Activated naive CD4-positive, alpha-beta T cell treated with anti-CD3 and anti-CD28 coated beads, Interleukin-2, amount 50 U/mL, for 24 hours (primary cell): ENCODE measurements at regions not wholly inside any gene's neighbourhood (a gene's known extent, or its start where the extent isn't known, plus 50 kb on each side); places are given as distances from the start of the nearest gene placed in this dataset.
"Not testable (repeated sequence)": the region's sequence is repeated elsewhere in the genome, so short reads cannot be mapped to it uniquely, and the experiment has no call there.

Experiments
- H3K27ac Mint-ChIP-seq: one replicate; pipeline ENCODE4 v1.8.0; 2021; ENCODE audit warnings: mild to moderate bottlenecking, mixed read lengths
- H3K27me3 Mint-ChIP-seq: one replicate; pipeline ENCODE4 v1.8.0; 2021; ENCODE audit warnings: mixed read lengths
- H3K36me3 Mint-ChIP-seq: one replicate; pipeline ENCODE4 v1.8.0; 2021; ENCODE audit warnings: mixed read lengths
- H3K4me1 Mint-ChIP-seq: one replicate; pipeline ENCODE4 v1.8.0; 2021; ENCODE audit warnings: mixed read lengths
- H3K4me3 Mint-ChIP-seq: one replicate; pipeline ENCODE4 v1.8.0; 2021; ENCODE audit warnings: mild to moderate bottlenecking, mixed read lengths
- H3K9me3 Mint-ChIP-seq: one replicate; pipeline ENCODE4 v1.8.0; 2021; ENCODE audit warnings: mixed read lengths

DNA sequence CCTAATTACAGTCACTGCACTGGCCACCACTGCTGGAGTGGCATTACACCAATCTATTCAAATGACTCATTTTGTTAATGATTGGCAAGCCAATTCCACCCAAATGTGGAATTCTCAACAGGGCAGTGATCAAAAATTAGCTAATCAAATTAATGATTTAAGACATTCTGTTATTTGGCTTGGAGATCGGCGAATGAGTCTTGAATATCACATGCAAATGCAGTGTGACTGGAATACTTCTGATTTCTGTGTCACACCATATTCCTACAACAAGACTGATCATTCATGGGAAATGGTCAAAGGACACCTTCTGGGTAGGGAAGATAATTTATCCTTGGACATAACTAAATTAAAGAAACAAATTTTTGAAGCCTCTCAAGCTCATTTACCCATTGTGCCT, 165.1 kb downstream of the IER5 start:
- H3K27me3 Mint-ChIP-seq, H3K27ac Mint-ChIP-seq, H3K4me1 Mint-ChIP-seq, H3K4me3 Mint-ChIP-seq, H3K36me3 Mint-ChIP-seq, H3K9me3 Mint-ChIP-seq: not testable (repeated sequence)

DNA sequence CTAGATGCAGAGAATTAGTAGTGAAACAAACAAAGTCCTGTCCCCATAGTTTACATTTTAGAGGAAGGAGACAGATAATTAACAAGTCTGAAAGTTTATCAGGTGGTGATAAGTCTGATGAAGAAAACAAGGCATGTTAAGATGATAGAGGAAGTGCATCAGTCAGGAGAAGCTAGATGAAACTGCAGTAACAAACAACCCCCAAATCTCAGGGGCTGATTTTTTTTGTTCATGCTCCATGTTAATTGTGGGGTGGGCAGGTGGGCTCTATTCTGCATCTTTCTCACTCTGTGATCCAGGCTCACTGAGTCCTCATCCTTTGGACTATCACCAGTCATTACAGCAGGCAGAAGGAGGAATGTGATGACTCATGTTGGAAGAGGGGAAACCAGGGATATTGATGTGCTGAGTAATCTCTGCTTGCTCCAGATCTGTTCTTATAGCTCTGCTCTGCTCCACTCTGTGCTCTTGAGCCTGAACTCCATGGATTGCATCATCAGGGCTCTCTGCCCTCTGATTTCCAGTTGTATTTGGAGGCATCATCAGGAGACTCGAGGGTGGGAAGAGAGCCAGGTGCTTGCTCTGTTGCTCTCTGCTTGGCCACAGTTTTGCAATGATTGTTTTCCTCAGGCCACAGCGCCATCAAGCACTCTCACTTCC, 166.9 kb downstream of the IER5 start:
- Mint-ChIP-seq H3K4me3 (no peak overlapping the region), H3K4me1 (no peaks in the 10 kb centered on the region), H3K36me3 (peaks cover 2% of the 10 kb centered on the region), H3K27me3 (no peaks in the 10 kb centered on the region), H3K27ac (no peak overlapping the region), H3K9me3 (peaks cover 8% of the 10 kb centered on the region)

DNA sequence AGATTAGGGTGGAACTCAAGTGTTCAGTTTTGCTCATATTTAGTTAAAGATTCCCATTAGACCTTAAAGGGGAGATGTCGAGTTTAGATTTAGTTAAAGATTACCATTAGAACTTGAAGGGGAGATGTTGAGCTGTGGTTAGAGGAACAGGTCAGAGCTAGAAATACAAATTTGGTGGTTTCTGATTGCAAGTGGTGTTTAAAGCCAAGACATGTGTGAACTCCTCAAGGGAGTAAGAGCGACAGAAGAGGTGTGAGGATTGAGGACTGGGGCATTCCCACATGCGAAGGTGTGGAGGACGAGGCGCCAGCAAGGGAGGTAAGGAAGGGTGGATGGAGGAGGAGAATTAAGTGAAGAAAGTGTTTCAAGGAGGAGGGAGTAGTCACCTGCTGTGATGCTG, 168.6 kb downstream of the IER5 start:
- Mint-ChIP-seq H3K36me3 (peaks cover 2% of the 10 kb centered on the region), H3K4me3 (no peak overlapping the region), H3K27ac (no peak overlapping the region), H3K9me3 (peaks cover 8% of the 10 kb centered on the region), H3K27me3 (no peaks in the 10 kb centered on the region), H3K4me1 (no peaks in the 10 kb centered on the region)

DNA sequence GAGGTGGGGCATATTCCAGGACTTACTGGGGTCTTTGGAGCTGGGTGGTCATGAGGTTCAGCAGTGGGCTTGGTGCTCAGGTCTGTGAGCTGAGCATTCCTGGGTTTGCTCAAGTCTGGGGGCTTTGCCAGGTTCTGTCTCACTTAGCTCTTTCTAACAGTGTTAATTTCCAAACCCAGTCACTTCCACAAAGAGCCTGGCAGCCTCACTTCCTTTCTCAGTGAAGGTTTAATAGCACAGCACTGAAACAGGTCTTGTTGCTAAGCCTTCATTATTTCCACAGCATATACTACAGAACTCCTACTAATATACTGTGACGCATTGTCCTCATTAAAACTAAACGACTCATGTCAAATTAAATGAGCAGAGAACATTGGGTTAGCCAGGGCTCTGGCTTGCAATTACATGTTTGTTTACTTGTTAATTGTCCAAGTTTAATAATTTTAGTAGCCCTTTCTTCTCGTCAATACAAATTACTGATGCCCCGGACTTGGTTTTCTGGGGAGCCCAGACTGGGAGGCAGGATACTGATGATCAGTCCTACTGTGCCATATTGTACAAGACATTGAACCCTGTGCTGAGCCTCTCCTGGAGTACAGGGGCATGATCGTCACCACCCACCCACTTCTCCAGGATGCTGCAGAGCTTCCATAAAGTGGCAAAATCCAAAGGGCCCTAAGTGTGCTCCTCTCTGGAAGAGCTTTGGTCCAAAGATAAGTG, 170.7 kb downstream of the IER5 start:
- peaks cover 2% of the 10 kb centered on the region for H3K36me3 Mint-ChIP-seq
- peaks cover 8% of the 10 kb centered on the region for H3K9me3 Mint-ChIP-seq
- H3K4me1 Mint-ChIP-seq, result no peaks in the 10 kb centered on the region
- H3K4me3 Mint-ChIP-seq, result no peak overlapping the region
- no peaks in the 10 kb centered on the region for H3K27me3 Mint-ChIP-seq
- H3K27ac Mint-ChIP-seq, result no peak overlapping the region

DNA sequence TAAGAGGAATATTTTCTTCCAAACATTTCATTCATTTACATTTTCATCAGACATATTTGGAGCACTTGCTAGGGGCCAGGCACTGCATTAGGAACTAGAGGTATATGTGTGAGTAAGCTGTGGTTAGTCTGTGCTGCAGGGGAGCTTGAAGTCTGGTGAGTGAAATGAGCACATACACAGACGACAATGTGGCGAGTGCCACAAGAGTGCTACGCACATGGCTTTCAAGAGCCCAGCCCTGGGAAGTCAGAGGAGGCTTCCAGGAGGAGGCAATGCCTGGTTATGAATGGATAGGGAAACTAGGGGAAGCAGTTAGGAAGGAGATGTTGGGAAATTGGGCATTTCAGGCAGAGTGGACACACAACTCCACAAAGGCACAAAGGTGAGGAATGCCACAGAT, 171.8 kb downstream of the IER5 start:
- Mint-ChIP-seq H3K4me1 (no peaks in the 10 kb centered on the region), H3K4me3 (no peak overlapping the region), H3K9me3 (peaks cover 2% of the 10 kb centered on the region), H3K36me3 (no peaks in the 10 kb centered on the region), H3K27me3 (no peaks in the 10 kb centered on the region), H3K27ac (no peak overlapping the region)

DNA sequence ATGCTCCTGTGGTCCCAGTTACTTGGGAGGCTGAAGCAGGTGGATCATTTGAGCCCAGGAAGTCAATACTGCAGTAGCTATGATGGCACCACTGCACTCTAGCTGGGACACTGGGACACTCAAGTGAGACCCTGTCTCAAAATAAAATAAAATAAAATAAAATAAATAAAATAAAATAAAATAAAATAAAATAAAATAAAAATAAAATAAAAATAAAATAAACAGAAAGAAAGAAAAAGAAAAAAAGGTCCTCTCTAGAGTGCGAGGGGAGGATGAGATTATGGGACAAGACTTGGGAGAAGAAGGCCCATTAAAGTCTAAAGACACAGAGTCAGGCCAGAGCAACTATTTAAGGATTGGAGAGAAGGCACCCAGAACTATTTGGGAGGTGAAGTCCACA, 172.5 kb downstream of the IER5 start:
- H3K36me3 Mint-ChIP-seq, result no peaks in the 10 kb centered on the region
- no peaks in the 10 kb centered on the region for H3K4me1 Mint-ChIP-seq
- H3K27me3 Mint-ChIP-seq, result no peaks in the 10 kb centered on the region
- no peaks in the 10 kb centered on the region for H3K9me3 Mint-ChIP-seq
- H3K4me3 Mint-ChIP-seq, result no peak overlapping the region
- no peak overlapping the region for H3K27ac Mint-ChIP-seq

DNA sequence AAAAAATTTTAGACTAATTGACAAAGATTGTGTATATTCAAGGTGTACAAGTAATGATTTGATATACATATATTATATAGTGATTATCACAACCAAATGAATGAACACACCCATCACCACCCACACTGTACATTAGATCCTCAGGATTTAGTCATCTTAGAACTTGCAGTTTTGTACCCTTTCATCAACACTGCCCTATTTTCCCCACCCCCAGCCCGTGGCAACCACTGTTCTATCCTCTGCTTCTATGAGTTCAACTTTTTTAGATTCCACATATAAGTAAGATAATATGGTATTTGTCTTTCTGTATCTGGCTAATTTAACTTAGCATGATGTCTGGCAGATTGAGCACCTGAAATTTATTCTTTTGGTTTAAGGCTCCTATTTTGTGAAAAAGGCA, 173.6 kb downstream of the IER5 start:
- Mint-ChIP-seq H3K9me3 (no peaks in the 10 kb centered on the region), H3K27me3 (no peaks in the 10 kb centered on the region), H3K36me3 (no peaks in the 10 kb centered on the region), H3K4me1 (no peaks in the 10 kb centered on the region), H3K4me3 (no peak overlapping the region), H3K27ac (no peak overlapping the region)

DNA sequence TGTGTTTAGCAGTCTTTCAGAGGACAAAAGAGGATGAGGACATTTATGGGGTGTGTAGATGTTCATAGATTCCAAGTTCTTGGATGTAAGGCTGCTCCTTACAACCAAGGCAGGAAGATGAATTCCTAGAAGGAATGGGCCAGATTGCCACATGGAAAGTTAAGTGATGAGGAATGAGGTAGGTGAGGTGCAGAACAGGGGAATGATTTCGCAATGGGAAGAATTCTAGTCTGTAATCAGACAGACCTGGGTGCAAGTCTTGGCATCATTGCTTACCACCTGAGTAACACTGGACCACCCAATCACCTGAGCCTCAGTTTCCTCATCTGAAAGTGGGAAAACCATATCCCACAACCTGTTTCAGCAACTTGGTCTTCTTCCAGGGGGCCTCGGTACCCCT, 174.9 kb downstream of the IER5 start:
- H3K36me3 Mint-ChIP-seq, result no peaks in the 10 kb centered on the region
- H3K4me3 Mint-ChIP-seq, result no peak overlapping the region
- H3K27ac Mint-ChIP-seq, result no peak overlapping the region
- no peaks in the 10 kb centered on the region for H3K9me3 Mint-ChIP-seq
- no peaks in the 10 kb centered on the region for H3K4me1 Mint-ChIP-seq
- no peaks in the 10 kb centered on the region for H3K27me3 Mint-ChIP-seq

DNA sequence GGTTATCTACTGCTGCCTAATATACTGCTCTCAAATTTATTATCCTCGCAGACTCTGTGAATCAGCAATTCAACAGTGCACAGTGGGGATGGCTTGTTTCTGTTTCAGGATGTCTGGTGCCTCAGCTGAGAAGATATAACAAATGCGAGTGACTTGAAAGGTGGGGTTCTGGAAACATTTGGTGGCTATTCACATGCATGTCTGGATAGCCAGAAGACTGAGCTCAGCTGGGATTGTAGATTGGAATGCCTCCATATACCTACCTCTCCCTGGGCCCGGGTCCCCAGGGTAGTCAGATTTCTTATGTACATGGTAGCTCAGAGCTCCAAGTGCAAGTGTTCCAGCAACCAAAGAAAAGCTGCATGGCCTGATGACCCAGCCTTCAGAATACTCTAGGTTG, 176.3 kb downstream of the IER5 start:
- no peaks in the 10 kb centered on the region for H3K36me3 Mint-ChIP-seq
- H3K27ac Mint-ChIP-seq, result no peak overlapping the region
- H3K4me1 Mint-ChIP-seq, result no peaks in the 10 kb centered on the region
- no peaks in the 10 kb centered on the region for H3K9me3 Mint-ChIP-seq
- H3K4me3 Mint-ChIP-seq, result no peak overlapping the region
- no peaks in the 10 kb centered on the region for H3K27me3 Mint-ChIP-seq

DNA sequence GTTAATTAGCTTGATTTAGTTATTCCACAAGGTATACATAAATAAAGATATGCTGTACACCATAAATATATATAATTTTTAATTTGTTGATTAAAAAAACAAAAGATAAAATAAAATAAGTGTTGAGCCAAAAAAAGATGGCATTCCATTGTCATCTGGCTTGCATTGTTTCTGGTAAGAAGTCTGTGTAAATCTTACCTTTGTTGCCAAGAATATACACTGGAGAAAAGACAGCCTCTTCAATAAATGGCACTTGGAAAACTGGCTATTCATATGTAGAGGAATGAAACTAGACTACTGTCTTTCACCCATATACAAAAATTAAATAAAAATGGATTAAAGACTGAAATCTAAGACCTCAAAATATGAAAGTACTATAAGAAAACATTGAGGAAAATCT, 196.5 kb downstream of the IER5 start:
- Mint-ChIP-seq H3K27ac (no peak overlapping the region), H3K9me3 (peaks cover 40% of the 10 kb centered on the region), H3K36me3 (peaks cover 8% of the 10 kb centered on the region), H3K4me1 (no peaks in the 10 kb centered on the region), H3K27me3 (peaks cover 6% of the 10 kb centered on the region), H3K4me3 (no peak overlapping the region)

DNA sequence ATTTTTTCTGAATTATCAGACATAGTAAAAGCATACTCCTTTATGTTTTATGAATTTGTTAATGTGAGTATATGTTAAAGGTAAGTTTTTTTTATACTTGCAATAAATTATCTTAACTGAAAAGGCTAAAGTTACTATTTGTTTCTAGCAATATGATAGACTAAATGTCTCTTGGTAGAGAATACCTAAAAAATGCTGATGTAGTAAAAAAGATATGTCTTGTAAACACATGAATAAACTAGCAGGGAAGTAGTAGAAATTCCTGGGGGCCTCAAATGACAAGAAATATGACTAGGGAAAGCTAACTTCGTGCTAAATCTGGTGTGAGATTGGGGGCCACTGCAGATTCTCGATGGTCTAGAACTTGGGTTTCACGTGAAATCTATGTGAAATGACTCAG, 188.1 kb upstream of the CACNA1E start:
- Mint-ChIP-seq H3K4me3 (no peak overlapping the region), H3K27ac (no peak overlapping the region), H3K4me1 (no peaks in the 10 kb centered on the region), H3K9me3 (no peaks in the 10 kb centered on the region), H3K27me3 (peaks cover 1% of the 10 kb centered on the region), H3K36me3 (no peaks in the 10 kb centered on the region)

DNA sequence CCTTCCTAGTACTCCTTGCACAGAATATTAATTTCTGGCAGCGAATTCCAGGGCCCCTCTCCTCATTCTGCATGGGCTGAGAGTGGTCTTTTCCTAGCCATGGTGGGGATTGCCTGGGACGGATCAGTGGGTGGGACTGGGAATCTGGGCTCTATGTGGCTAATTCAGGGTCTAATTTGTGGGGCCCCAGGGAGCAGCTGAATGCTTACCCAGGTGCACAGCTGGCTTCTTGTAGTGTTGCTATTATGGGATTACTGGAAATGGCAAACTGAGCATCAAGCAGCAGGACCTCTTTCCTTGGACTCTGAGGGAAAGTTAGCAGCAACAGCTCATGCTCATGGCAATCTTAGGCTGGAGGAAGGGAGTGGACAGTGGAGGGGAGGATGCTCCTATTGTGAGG, 187.1 kb upstream of the CACNA1E start:
- Mint-ChIP-seq H3K27ac (no peak overlapping the region), H3K36me3 (no peaks in the 10 kb centered on the region), H3K27me3 (peaks cover 1% of the 10 kb centered on the region), H3K4me1 (no peaks in the 10 kb centered on the region), H3K9me3 (no peaks in the 10 kb centered on the region), H3K4me3 (no peak overlapping the region)

DNA sequence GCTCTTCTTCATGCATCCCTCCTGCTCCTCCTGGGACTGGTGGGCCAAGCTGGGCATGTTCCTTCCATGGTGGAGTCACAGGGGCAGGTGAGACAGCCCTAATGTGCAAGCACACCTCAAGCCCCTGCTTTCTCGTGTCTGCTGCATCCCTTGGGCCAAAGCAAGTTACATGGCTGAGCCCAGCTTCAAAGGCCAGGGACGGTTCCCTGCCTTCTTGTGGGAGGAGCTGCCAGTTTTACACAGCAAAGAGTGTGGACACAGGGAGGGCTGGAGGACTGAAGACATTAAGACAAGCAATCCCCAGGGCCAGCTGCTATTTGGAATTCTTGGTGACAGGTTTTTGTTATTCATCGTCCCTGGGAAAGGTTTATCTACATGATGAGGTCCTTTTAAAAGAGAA, 175.2 kb upstream of the CACNA1E start:
- no peaks in the 10 kb centered on the region for H3K9me3 Mint-ChIP-seq
- H3K4me3 Mint-ChIP-seq, result no peak overlapping the region
- H3K36me3 Mint-ChIP-seq, result no peaks in the 10 kb centered on the region
- no peaks in the 10 kb centered on the region for H3K4me1 Mint-ChIP-seq
- no peak overlapping the region for H3K27ac Mint-ChIP-seq
- peaks cover 3% of the 10 kb centered on the region for H3K27me3 Mint-ChIP-seq

DNA sequence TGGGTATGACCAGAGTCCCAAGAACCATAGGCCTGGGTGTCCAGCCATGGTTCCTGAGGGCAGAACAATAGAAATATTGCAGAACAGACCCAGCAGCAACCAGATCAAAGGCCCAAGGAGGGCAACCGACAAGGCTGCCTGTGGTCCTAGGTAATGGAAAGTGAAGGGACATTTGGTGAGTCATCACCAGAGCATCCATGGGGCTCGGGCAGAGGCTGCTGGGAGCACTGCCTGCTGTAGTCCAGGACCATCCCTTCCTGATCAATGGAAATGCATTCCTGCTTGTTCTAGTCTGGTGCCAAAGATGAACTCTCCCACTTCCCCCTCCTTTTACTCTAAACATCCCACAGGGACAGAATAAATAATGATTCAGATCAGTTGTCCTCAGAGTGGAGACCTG, 172.8 kb upstream of the CACNA1E start:
- Mint-ChIP-seq H3K27me3 (peaks cover 9% of the 10 kb centered on the region), H3K4me1 (no peaks in the 10 kb centered on the region), H3K36me3 (no peaks in the 10 kb centered on the region), H3K9me3 (no peaks in the 10 kb centered on the region), H3K27ac (no peak overlapping the region), H3K4me3 (no peak overlapping the region)

DNA sequence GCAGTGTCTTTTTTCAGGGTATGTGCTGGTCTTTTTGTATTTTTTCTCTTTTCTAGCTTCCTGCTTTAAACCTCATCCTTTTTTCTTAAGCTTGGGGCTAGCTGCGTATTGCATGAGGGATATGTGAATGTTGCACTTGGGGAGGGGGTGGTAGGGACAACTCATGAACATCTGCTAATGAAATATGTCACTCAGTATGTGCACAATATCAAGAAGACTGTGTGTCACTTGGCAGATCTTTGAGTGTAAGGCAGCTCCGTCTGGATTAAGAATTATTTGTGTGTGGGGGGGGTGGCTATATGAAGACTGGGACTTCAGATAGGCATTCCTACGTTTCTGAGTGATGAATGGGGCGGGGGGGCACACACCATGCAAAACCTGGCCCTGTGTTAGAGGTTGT, 170.4 kb upstream of the CACNA1E start:
- Mint-ChIP-seq H3K4me3 (no peak overlapping the region), H3K27ac (no peak overlapping the region), H3K36me3 (no peaks in the 10 kb centered on the region), H3K27me3 (peaks cover 19% of the 10 kb centered on the region), H3K4me1 (peaks cover 9% of the 10 kb centered on the region), H3K9me3 (no peaks in the 10 kb centered on the region)

DNA sequence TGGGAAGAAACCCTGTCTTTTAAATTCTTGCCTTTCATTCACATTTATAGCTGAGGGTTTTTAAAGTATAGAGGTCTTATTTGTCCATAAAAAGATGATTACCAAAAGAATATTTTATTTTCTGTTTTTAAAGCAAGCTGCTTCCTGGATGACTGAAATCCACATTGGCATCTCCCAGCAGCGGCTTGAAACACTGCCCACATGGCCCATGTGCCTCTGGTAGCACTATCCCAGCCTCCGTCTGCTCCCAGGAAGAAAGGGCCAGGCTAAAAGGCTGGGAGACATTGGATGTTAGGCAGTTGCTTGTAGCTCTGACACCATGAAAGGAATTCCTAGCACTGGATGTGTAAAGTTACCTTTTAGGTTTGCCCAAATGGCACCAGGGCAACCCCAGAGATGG, 169.9 kb upstream of the CACNA1E start:
- Mint-ChIP-seq H3K36me3 (no peaks in the 10 kb centered on the region), H3K4me1 (peaks cover 14% of the 10 kb centered on the region), H3K27me3 (peaks cover 21% of the 10 kb centered on the region), H3K9me3 (no peaks in the 10 kb centered on the region), H3K4me3 (no peak overlapping the region), H3K27ac (no peak overlapping the region)

DNA sequence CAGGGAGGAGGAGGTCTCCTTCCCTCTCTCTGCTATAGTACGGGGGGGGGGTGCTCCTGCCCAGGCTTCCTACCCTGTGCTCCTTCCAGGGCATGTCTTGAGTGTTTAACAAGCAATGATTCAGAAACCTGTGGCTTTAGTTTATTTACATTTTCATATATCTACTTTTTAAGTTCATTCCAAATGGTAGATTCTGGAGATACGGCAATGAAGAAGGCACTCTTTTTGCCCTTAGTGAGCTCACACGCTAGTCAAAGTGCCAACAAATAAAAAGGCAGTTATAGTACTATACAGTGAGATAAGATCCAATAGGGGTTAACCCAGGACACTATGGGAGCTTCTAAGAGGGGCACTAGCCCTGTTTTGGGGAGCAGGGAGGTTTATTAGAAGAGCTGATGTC, 169.3 kb upstream of the CACNA1E start:
- no peaks in the 10 kb centered on the region for H3K36me3 Mint-ChIP-seq
- H3K4me3 Mint-ChIP-seq, result no peak overlapping the region
- peaks cover 19% of the 10 kb centered on the region for H3K4me1 Mint-ChIP-seq
- H3K27ac Mint-ChIP-seq, result no peak overlapping the region
- H3K27me3 Mint-ChIP-seq, result peaks cover 25% of the 10 kb centered on the region
- H3K9me3 Mint-ChIP-seq, result no peaks in the 10 kb centered on the region
